ENCODE measurements at regions not wholly inside any gene's neighbourhood (a gene's known extent, or its start where the extent isn't known, plus 50 kb on each side); places are given as distances from the start of the nearest gene placed in this dataset.
"Not testable (repeated sequence)": the region's sequence is repeated elsewhere in the genome, so short reads cannot be mapped to it uniquely, and the experiment has no call there.

DNA sequence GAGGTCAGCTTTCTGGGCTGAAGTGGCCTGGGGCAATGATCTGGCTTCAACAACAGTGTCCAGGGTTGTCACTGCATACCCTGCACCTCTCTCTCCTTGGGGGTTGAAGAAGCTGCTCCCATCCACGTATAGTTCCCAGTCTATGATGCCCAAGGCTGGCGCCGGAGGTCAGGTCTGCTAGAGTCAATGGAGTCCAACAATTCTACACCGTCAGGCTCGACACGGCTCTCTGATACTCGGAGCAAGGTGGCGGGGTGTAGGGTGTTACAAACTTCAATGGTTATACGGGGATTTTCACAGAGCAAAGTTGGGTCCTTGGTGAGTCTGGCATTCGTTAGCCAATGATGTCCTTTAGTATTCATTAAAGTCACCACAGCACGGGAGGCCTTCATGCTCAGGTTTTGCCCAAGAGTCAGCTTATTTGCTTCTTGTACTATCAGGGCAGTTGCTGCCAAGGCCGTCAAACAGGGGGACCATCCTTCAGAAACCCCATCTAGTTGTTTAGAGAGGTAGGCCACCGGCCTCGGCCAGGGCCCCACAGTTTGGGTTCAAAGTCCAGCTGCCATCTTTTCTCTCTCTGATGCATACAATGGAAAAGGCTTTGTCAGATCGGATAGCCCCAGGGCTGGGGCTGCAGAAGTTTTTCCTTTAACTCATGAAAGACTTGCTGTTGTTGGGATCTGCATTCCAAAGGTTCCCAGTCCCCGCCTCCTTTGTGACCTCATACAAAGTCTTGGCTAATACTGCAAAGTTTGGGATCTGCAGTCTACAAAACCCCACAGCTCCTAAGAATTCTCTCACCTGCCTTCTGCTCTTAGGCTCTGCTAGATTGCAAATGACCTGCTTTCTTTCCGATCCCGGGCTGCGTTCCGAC, 128.1 kb downstream of the ADRA2C start:
- H3K4me1 Mint-ChIP-seq; ATAC-seq (replicated peaks); H3K36me3 Mint-ChIP-seq (ENCODE audit: low read depth); H3K27ac Mint-ChIP-seq; H3K4me3 Mint-ChIP-seq; H3K9me3 Mint-ChIP-seq: not testable (repeated sequence)
- H3K27me3 Mint-ChIP-seq = peaks cover 12% of the 10 kb centered on the region

DNA sequence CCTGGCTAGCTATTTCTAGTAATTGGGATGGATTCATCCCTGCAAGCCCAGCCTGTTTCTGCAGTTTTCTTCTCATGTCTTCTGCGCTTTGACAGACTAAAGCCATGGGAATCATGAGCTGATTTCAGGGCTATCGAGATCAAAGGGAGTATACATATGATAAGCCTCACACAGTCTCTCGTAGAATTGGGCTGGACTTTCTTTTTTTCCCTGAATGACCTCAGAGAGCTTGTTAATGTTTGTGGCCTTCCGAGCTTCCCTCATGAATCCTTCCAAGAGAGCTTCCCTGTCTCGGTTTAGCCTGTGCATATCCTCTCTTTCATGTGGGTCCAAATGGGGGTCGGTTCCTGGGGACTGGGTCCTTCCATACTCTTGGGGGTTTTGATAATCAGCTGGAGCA, 130.3 kb downstream of the ADRA2C start:
- H3K4me1 Mint-ChIP-seq = no peaks in the 10 kb centered on the region
- H3K9me3 Mint-ChIP-seq = no peaks in the 10 kb centered on the region
- no peak overlapping the region for H3K4me3 Mint-ChIP-seq
- H3K27ac Mint-ChIP-seq = no peak overlapping the region
- H3K27me3 Mint-ChIP-seq = peaks cover 12% of the 10 kb centered on the region
- ATAC-seq (replicated peaks) = no peak
- H3K36me3 Mint-ChIP-seq (ENCODE audit: low read depth) = no peaks in the 10 kb centered on the region

DNA sequence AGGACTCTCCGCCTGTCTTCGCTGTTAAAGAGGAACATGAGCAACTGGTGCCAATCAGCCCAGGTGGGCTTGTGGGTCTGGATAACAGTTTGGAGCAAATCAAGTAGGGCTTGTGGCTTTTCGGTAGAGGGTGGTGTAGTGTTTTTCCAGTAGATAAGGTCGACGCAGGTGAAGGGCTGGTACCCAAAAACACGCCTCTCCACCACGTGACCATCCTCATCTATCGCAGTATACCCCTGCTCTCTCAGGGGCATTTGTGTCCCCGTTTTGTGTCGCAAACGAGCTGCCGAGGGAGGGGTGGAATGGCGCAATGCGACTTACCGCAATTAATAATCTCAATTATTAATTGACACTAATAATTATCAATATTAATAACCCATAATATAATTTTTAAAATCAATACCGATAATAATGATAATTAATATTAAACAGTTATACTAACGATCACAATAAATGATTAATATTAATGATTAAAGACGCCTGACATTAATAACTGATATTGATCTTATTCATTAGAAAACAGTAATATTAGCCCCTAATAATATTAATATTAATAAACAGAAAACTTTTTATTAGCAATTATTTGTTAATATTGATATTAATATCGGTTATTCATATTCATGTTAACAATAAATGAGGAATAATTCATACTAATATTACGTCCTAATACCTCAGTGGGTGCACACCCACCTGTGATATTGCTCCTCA, 130.8 kb downstream of the ADRA2C start:
- H3K9me3 Mint-ChIP-seq; H3K4me1 Mint-ChIP-seq; H3K27ac Mint-ChIP-seq; ATAC-seq (replicated peaks); H3K36me3 Mint-ChIP-seq (ENCODE audit: low read depth); H3K4me3 Mint-ChIP-seq: not testable (repeated sequence)
- peaks cover 17% of the 10 kb centered on the region for H3K27me3 Mint-ChIP-seq

GRCh38 chr4:3898098-3898497, 131.9 kb downstream of the ADRA2C start:
- peaks cover 14% of the 10 kb centered on the region for H3K27me3 Mint-ChIP-seq
- no peak overlapping the region for H3K27ac Mint-ChIP-seq
- ATAC-seq (replicated peaks) = no peak
- no peaks in the 10 kb centered on the region for H3K4me1 Mint-ChIP-seq
- no peaks in the 10 kb centered on the region for H3K9me3 Mint-ChIP-seq
- H3K4me3 Mint-ChIP-seq = no peak overlapping the region
- H3K36me3 Mint-ChIP-seq (ENCODE audit: low read depth) = no peaks in the 10 kb centered on the region

GRCh38 chr4:3898928-3899327, 132.7 kb downstream of the ADRA2C start:
- not testable (repeated sequence) for H3K27ac Mint-ChIP-seq; H3K4me1 Mint-ChIP-seq; H3K36me3 Mint-ChIP-seq (ENCODE audit: low read depth); H3K4me3 Mint-ChIP-seq; H3K9me3 Mint-ChIP-seq; ATAC-seq (replicated peaks)
- peaks cover 14% of the 10 kb centered on the region for H3K27me3 Mint-ChIP-seq

GRCh38 chr4:3904264-3904955, 138.2 kb downstream of the ADRA2C start:
- peaks cover 19% of the 10 kb centered on the region for H3K27me3 Mint-ChIP-seq
- not testable (repeated sequence) for ATAC-seq (replicated peaks); H3K36me3 Mint-ChIP-seq (ENCODE audit: low read depth); H3K4me1 Mint-ChIP-seq; H3K4me3 Mint-ChIP-seq; H3K9me3 Mint-ChIP-seq; H3K27ac Mint-ChIP-seq

- not testable (repeated sequence) for H3K36me3 Mint-ChIP-seq (ENCODE audit: low read depth); ATAC-seq (replicated peaks); H3K9me3 Mint-ChIP-seq; H3K27ac Mint-ChIP-seq; H3K4me1 Mint-ChIP-seq; H3K4me3 Mint-ChIP-seq
- H3K27me3 Mint-ChIP-seq = peaks cover 11% of the 10 kb centered on the region
Measured at GRCh38 chr4:3909616-3910015, 143.4 kb downstream of the ADRA2C start.

- not testable (repeated sequence) for H3K27ac Mint-ChIP-seq; H3K4me3 Mint-ChIP-seq; H3K9me3 Mint-ChIP-seq; H3K27me3 Mint-ChIP-seq; H3K36me3 Mint-ChIP-seq (ENCODE audit: low read depth); ATAC-seq (replicated peaks); H3K4me1 Mint-ChIP-seq
Measured at GRCh38 chr4:3910161-3910950, 144.2 kb downstream of the ADRA2C start.

DNA sequence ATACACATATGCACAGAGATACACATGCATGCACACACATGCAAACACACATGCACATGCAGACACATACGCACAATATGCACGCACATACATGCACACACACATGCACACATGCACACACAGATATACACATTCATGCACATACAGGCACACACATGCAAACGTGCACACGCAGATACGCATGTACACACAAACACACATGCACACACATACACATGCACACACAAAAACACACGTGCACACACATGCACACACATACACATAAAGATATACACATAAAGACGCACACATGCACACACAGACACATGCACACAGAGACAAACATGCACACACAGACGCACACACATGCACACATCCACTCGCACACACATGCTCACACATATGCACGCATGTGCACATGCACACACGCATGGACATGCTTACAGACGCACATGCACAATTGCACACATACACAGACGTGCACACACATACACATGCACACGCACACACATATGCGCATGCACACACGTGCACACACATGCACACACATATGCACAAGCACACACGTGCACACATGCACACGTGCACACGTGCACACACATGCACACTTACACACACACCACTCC, 145.2 kb downstream of the ADRA2C start:
- Mint-ChIP-seq H3K27me3 (peaks cover 4% of the 10 kb centered on the region), H3K4me3 (no peak overlapping the region), H3K36me3 (ENCODE audit: low read depth) (no peaks in the 10 kb centered on the region), H3K27ac (no peak overlapping the region), H3K9me3 (peaks cover 3% of the 10 kb centered on the region), H3K4me1 (no peaks in the 10 kb centered on the region)
- ATAC-seq (replicated peaks) = no peak

DNA sequence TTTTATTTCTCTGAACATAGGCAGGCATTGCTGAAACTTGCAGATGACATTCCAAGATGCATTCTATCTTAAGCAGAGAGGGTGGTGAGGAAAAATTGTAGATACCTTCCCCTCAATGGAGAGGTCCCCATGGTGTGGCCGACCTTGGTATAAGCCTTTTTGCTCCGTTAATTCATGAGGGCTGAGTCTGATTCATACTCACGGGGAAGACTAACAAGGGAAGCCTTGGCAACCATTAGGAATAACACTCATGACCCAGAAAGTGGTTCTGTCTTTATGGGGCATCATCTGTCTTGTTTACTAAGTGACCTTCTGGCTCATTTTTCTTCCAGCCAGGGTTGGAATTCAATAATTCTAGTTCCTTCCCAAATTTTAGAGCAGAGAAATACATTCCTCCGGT, 148.3 kb downstream of the ADRA2C start:
- H3K4me1 Mint-ChIP-seq; H3K27ac Mint-ChIP-seq; ATAC-seq (replicated peaks); H3K4me3 Mint-ChIP-seq; H3K36me3 Mint-ChIP-seq (ENCODE audit: low read depth); H3K9me3 Mint-ChIP-seq: not testable (repeated sequence)
- peaks cover 14% of the 10 kb centered on the region for H3K27me3 Mint-ChIP-seq

GRCh38 chr4:3919509-3919908, 153.3 kb downstream of the ADRA2C start:
- not testable (repeated sequence) for H3K4me1 Mint-ChIP-seq; H3K4me3 Mint-ChIP-seq; H3K27ac Mint-ChIP-seq; H3K36me3 Mint-ChIP-seq (ENCODE audit: low read depth); ATAC-seq (replicated peaks); H3K9me3 Mint-ChIP-seq
- H3K27me3 Mint-ChIP-seq = peaks cover 20% of the 10 kb centered on the region

DNA sequence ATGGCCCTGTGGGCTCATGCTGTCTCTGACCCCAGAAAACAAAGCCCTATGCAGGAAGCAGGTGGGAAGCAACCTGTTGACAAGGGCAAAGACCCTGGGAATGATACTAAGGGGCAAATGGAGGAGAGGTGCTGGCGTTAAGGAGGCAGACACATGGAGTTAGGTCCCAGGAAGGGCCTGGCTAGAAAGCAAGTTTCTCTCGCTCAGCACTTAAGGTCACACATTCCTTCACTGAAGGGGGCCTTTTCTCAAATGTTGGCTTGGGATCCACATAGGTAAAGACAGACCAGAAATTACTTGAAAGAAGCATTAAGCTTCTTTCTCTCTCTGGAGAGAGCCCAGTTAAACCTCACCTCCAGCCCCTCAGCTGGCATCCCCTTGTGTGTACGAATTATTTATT, 155.7 kb downstream of the ADRA2C start:
- H3K27me3 Mint-ChIP-seq = peaks cover 14% of the 10 kb centered on the region
- not testable (repeated sequence) for H3K4me3 Mint-ChIP-seq; H3K36me3 Mint-ChIP-seq (ENCODE audit: low read depth); H3K9me3 Mint-ChIP-seq; H3K4me1 Mint-ChIP-seq; ATAC-seq (replicated peaks); H3K27ac Mint-ChIP-seq

DNA sequence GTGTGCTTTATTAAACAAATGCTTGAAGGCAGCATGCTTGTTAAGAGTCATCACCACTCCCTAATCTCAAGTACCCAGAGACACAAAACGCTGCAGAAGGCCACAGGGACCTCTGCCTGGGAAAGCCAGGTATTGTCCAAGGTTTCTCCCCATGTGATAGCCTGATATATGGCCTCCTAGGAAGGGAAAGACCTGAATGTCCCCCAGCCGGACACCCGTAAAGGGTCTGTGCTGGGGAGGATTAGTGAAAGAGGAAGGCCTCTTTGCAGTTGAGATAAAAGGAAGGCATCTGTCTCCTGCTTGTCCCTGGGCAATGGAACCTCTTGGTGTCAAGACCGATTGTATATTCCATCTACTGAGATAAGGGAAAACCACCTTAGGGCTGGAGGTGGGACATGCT, 159.7 kb downstream of the ADRA2C start:
- not testable (repeated sequence) for H3K36me3 Mint-ChIP-seq (ENCODE audit: low read depth); H3K9me3 Mint-ChIP-seq; H3K4me1 Mint-ChIP-seq; ATAC-seq (replicated peaks); H3K27ac Mint-ChIP-seq; H3K4me3 Mint-ChIP-seq
- peaks cover 23% of the 10 kb centered on the region for H3K27me3 Mint-ChIP-seq

DNA sequence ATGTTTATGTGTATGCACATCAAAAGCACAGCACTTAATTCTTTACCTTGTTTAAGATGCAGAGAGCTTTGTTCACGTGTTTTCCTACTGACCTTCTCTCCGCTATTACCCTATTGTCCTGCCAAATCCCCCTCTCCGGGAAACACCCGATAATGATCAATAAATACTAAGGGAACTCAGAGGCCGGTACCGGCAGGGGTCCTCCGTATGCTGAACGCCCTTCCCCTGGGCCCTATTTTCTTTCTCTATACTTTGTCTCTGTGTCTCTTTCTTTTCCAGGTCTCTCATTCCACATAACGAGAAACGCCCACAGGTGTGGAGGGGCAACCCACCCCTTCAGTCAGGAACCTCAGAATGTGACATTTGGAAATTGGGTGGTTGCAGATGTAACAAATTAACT, 160.1 kb downstream of the ADRA2C start:
- not testable (repeated sequence) for H3K27ac Mint-ChIP-seq; H3K4me3 Mint-ChIP-seq; ATAC-seq (replicated peaks); H3K9me3 Mint-ChIP-seq; H3K4me1 Mint-ChIP-seq; H3K36me3 Mint-ChIP-seq (ENCODE audit: low read depth)
- H3K27me3 Mint-ChIP-seq = peaks cover 21% of the 10 kb centered on the region

Measured in activated T-helper 17 cell treated with anti-CD3 and anti-CD28 coated beads, Interleukin-2, amount 50 U/mL, for 72 hours (primary cell).